OCI-LY7 (cell line): ENCODE measurements at regions not wholly inside any gene's neighbourhood (a gene's known extent, or its start where the extent isn't known, plus 50 kb on each side); places are given as distances from the start of the nearest gene placed in this dataset.

Experiments used
- BruUV-seq: library from RNA; stranded (reverse); fragments of 400-500 nt; replicated peaks from 2 replicates; lab custom pipeline; 2021; lab: Mats Ljungman, UMichigan
- CTCF ChIA-PET: fragments of 300-600 bp; sonication (Branson Sonifier 250); formaldehyde crosslinking; loops from one replicate; lab custom pipeline; 2022; ENCODE audit warnings: antibody characterized with exemption; ENCODE audit not compliant: unreplicated experiment; lab: Charles Lee
- POLR2A ChIA-PET: fragments of 300-600 bp; sonication (Branson Sonifier 250); formaldehyde crosslinking; loops from one replicate; lab custom pipeline; 2022; ENCODE audit warnings: antibody characterized with exemption; lab: Charles Lee
- DNase-seq: peaks from one replicate; pipeline ENCODE4 v3.0.0-alpha.2; 2015; ENCODE audit warnings: low spot score
- H2AFZ ChIP-seq: fragments of 200-600 bp; sonication (generic), shearing (Covaris generic); 2 replicates; pipeline ENCODE4 v1.6.1; 2014; ENCODE audit warnings: mild to moderate bottlenecking, antibody characterized with exemption, low read length, moderate library complexity
- H3K27ac ChIP-seq: fragments of 200-600 bp; sonication (generic); 2 replicates; pipeline ENCODE4 v1.5.1; 2014; ENCODE audit warnings: mixed run types, low read depth, mild to moderate bottlenecking, moderate library complexity, low read length, inconsistent platforms; ENCODE audit not compliant: poor library complexity, severe bottlenecking
- H3K36me3 ChIP-seq: fragments of 200-600 bp; sonication (generic); 2 replicates; pipeline ENCODE4 v1.6.1; 2014; ENCODE audit warnings: mild to moderate bottlenecking, antibody characterized with exemption, low read length, moderate library complexity, mixed read lengths; ENCODE audit not compliant: insufficient read depth
- H3K4me1 ChIP-seq: fragments of 200-600 bp; sonication (generic); 2 replicates; pipeline ENCODE4 v1.5.1; 2014; ENCODE audit warnings: mild to moderate bottlenecking, low read length; ENCODE audit not compliant: insufficient read depth, poor library complexity, severe bottlenecking
- H3K4me2 ChIP-seq: fragments of 200-600 bp; sonication (generic); 2 replicates; pipeline ENCODE4 v1.6.1; 2014; ENCODE audit warnings: mild to moderate bottlenecking, low read length
- H3K4me3 ChIP-seq: fragments of 200-600 bp; sonication (generic); 2 replicates; pipeline ENCODE4 v1.5.1; 2014; ENCODE audit warnings: mild to moderate bottlenecking, low read depth, low read length; ENCODE audit not compliant: poor library complexity, severe bottlenecking
- H3K79me2 ChIP-seq: fragments of 200-600 bp; sonication (generic); 2 replicates; pipeline ENCODE4 v1.6.1; 2016; ENCODE audit warnings: low read depth, mild to moderate bottlenecking, low read length, moderate library complexity, mixed read lengths; ENCODE audit not compliant: insufficient read depth
- H3K9me2 ChIP-seq: fragments of 200-600 bp; sonication (generic); 2 replicates; pipeline ENCODE4 v1.6.1; 2016; ENCODE audit warnings: mild to moderate bottlenecking, low read length, mixed read lengths; ENCODE audit not compliant: insufficient read depth
- H3K9me3 ChIP-seq: fragments of 200-600 bp; sonication (generic); 2 replicates; pipeline ENCODE4 v1.6.1; 2014; ENCODE audit warnings: mild to moderate bottlenecking, mixed run types, low read length, mixed read lengths
- H4K20me1 ChIP-seq: fragments of 200-600 bp; sonication (generic); 2 replicates; pipeline ENCODE4 v1.6.1; 2014; ENCODE audit warnings: mild to moderate bottlenecking, antibody characterized with exemption, low read length, moderate library complexity, mixed read lengths; ENCODE audit not compliant: insufficient read depth
- EZH2phosphoT487 ChIP-seq: fragments of 200-600 bp; sonication (generic); IDR thresholded peaks from 2 replicates; pipeline ENCODE4 v1.6.1; 2018; ENCODE audit warnings: low read depth, borderline replicate concordance, mild to moderate bottlenecking, mixed run types, antibody characterized with exemption, low read length, moderate library complexity, mixed read lengths
- intact Hi-C: fragments of 100-400 bp; cut with micrococcal nuclease; formaldehyde crosslinking; loops from one replicate; pipeline ENCODE4 v1.10.0; 2022; ENCODE audit not compliant: unreplicated experiment
- TF ChIP-seq, protein P1 (sequence below): fragments of 200-600 bp; sonication (generic); conservative IDR thresholded peaks from 2 replicates; pipeline ENCODE4 v1.5.1; 2014; ENCODE audit warnings: mild to moderate bottlenecking, antibody characterized with exemption, low read length, moderate library complexity, mixed read lengths

DNA sequence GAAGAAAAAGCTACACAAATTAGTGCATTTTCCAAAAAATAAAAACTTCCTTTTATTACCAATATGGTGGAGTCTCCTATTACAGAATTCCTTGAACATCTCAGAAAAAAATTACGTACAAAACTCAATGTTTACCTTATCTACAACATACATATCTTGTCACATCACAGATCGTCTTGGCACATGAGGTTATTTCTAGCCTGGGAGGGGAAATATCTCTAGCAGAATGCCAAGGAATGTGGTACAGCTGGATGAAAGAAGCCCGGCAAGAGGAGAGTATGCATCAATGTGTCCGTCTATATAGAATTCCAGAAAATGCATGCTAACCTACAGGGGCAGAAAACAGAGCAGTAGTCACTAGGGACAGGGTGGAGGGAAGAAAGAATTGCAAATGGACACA, 443.8 kb downstream of the ZSWIM6 start:
- no peak overlapping the region for H2AFZ ChIP-seq
- CTCF ChIA-PET = no interaction called here
- DNase-seq = no peak
- no TSS peak for BruUV-seq
- no peaks in the 10 kb centered on the region for H3K36me3 ChIP-seq
- H3K4me3 ChIP-seq = no peak overlapping the region
- no peak overlapping the region for H3K27ac ChIP-seq
- POLR2A ChIA-PET = no interaction called here
- no peaks in the 10 kb centered on the region for H3K4me1 ChIP-seq
- H3K79me2 ChIP-seq = no peaks in the 10 kb centered on the region
- H3K4me2 ChIP-seq = no peak overlapping the region
- intact Hi-C loops = no loop called here
- no peak for TF ChIP-seq EZH2phosphoT487
- TF ChIP-seq, protein P1, sequence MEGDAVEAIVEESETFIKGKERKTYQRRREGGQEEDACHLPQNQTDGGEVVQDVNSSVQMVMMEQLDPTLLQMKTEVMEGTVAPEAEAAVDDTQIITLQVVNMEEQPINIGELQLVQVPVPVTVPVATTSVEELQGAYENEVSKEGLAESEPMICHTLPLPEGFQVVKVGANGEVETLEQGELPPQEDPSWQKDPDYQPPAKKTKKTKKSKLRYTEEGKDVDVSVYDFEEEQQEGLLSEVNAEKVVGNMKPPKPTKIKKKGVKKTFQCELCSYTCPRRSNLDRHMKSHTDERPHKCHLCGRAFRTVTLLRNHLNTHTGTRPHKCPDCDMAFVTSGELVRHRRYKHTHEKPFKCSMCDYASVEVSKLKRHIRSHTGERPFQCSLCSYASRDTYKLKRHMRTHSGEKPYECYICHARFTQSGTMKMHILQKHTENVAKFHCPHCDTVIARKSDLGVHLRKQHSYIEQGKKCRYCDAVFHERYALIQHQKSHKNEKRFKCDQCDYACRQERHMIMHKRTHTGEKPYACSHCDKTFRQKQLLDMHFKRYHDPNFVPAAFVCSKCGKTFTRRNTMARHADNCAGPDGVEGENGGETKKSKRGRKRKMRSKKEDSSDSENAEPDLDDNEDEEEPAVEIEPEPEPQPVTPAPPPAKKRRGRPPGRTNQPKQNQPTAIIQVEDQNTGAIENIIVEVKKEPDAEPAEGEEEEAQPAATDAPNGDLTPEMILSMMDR = no peak
- no peaks in the 10 kb centered on the region for H3K9me2 ChIP-seq
- no peaks in the 10 kb centered on the region for H4K20me1 ChIP-seq
- no peaks in the 10 kb centered on the region for H3K9me3 ChIP-seq

DNA sequence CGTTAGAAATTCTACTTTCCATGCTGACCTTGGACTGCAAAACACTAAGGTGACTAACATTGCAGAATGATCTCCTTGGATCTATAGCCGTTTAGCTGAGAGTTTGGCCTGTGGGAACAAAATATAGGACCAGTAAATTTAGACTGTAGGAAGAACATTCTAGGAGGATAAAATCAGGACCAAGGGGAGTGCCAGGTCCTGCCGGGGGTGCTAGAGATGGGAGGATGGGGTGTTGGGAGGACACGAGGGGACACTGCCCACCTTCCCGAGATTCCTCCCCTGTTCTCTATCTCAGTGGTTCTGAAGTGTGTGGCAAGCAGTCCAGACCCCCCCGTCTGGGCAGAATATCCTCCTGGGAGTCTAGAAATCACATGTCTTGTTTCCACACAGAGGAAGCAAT, 445.2 kb downstream of the ZSWIM6 start:
- Histone ChIP-seq H4K20me1 (no peaks in the 10 kb centered on the region), H3K9me3 (no peaks in the 10 kb centered on the region), H3K4me1 (no peaks in the 10 kb centered on the region), H2AFZ (no peak overlapping the region), H3K4me2 (0 out of 2 replicates have a peak overlapping the region, but pooled peaks have one; percentile 3), H3K4me3 (no peak overlapping the region), H3K9me2 (no peaks in the 10 kb centered on the region), H3K36me3 (no peaks in the 10 kb centered on the region), H3K79me2 (no peaks in the 10 kb centered on the region), H3K27ac (no peak overlapping the region)
- BruUV-seq = no TSS peak
- ChIA-PET POLR2A (no interaction called here), CTCF (no interaction called here)
- intact Hi-C loops = no loop called here
- TF ChIP-seq, protein P1 = no peak
- no peak for TF ChIP-seq EZH2phosphoT487
- DNase-seq = no peak

DNA sequence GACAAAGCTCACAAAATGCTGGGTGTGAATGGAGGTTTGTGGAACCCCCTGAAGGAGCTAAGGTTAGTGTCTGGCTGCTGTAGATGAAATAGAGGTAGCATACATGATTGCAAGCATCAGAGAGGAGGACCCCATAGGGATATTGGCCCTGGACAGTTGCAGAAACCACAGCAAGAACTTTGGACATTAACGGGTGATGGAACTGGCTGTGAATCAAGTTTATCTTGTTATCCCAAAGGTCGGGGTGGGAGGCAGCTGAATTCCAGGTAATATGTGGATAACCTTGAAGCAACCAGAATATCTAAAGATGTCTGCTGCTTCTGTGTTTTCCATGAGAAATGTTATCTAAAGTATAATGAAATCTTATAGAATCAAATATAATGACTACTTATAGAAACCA, 447.7 kb downstream of the ZSWIM6 start:
- Histone ChIP-seq H3K36me3 (no peaks in the 10 kb centered on the region), H3K9me3 (no peaks in the 10 kb centered on the region), H3K4me3 (no peak overlapping the region), H3K9me2 (no peaks in the 10 kb centered on the region), H3K4me2 (no peak overlapping the region), H2AFZ (no peak overlapping the region), H3K4me1 (no peaks in the 10 kb centered on the region), H3K79me2 (no peaks in the 10 kb centered on the region), H4K20me1 (no peaks in the 10 kb centered on the region), H3K27ac (no peak overlapping the region)
- TF ChIP-seq, protein P1 = no peak
- TF ChIP-seq EZH2phosphoT487 = no peak
- ChIA-PET CTCF (no interaction called here), POLR2A (no interaction called here)
- intact Hi-C loops = no loop called here
- DNase-seq = no peak
- no TSS peak for BruUV-seq
